NCI-H1436 (cell line): ENCODE measurements at regions not wholly inside any gene's neighbourhood (a gene's known extent, or its start where the extent isn't known, plus 50 kb on each side); places are given as distances from the start of the nearest gene placed in this dataset.

Experiments
- DNase-seq: peaks from one replicate; lab custom pipeline; 2025; lab: John Stamatoyannopoulos, UW

DNA sequence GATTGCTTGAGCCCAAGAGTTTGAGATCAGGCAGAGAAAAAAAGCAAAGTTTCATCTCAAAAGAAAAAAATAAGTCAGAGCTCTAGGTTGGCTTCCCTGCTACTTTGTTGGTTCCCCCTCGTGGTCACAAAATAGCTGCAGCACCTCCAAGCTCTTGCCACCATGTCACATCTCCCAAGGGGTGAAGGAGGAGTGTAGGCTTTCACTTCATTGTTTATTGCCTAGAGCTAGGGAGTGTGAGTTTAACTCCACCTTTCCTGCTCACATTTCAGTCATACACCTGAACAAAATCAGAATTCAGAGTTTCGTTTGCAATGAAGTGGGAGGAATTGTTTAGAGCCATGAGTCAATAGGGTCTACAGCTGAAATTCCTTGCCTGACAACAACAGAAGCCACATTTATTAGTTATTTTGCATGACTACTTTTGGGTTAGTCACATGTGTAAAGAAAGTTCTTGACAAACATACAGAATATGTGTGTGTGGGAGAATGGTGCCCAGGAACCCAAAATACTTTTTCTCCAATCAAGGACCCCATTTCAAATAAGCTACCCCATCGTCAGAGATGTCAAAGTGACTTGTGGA lies 56.2 kb upstream of the UFL1 start:
- no peak for DNase-seq

GRCh38 chr6:96466147-96466863 lies 55.3 kb upstream of the UFL1 start:
- no peak for DNase-seq

DNA sequence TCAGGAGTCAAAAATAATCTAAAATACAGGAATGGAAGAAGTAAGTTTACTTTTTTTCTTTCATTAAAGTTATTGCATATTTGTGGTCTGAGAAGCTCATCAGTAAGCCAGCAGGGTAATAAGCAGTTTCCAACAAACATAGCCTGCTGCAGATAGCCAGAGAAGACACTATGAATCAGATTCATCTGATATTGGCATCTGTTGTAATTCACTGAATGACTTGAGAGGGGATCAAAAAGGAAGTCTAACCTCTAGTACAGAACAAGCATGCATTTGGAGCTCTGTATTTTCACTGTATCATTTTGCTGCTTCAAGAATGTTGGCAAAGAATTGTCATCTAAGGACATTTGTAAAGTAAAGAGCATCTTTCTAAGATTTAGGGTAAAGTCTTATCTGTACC lies 53.8 kb upstream of the UFL1 start:
- DNase-seq = no peak

- no peak for DNase-seq
Observed at GRCh38 chr6:96468281-96468680, 53.3 kb upstream of the UFL1 start.

- no peak for DNase-seq
Observed at GRCh38 chr6:96468681-96469224, 52.9 kb upstream of the UFL1 start.

- DNase-seq = no peak
Observed at GRCh38 chr6:96469312-96469711, 52.3 kb upstream of the UFL1 start.

DNA sequence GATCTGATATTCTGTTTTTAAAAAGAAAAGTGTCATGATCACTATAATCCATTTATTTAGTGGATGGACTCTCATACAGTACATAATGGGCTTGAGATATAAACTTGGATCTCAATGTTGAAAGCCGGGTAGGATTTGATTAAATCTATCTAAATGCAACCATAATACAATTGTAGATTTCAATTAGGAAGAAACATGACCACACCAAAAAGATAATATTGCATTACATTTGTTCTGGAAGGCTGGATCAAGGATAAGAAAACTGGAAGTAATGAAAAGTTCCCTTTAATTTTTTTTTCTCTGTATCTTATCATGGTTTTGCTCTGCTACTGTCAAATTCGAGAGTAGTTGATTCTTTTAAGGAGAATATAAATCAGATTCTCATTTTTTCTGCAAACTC lies 51.3 kb upstream of the UFL1 start:
- DNase-seq = no peak
